Epithelial cell of proximal tubule (primary cell): ENCODE measurements at regions not wholly inside any gene's neighbourhood (a gene's known extent, or its start where the extent isn't known, plus 50 kb on each side); places are given as distances from the start of the nearest gene placed in this dataset.

Source experiments
- DNase-seq: peaks from one replicate; pipeline ENCODE4 v3.0.0-alpha.2; 2011; ENCODE audit warnings: low read depth
- H3K4me3 ChIP-seq: 2 replicates; pipeline ENCODE4 v1.5.1; 2011; ENCODE audit warnings: low read depth, mild to moderate bottlenecking, low read length
- TF ChIP-seq, protein P1 (sequence below): conservative IDR thresholded peaks from 2 replicates; pipeline ENCODE4 v1.5.1; 2012; ENCODE audit warnings: low read depth, mild to moderate bottlenecking, low read length

GRCh38 chr4:120228086-120228485 lies 161.4 kb upstream of the MAD2L1 start:
- DNase-seq = no peak

GRCh38 chr4:120227554-120227953 lies 160.9 kb upstream of the MAD2L1 start:
- TF ChIP-seq, protein P1, sequence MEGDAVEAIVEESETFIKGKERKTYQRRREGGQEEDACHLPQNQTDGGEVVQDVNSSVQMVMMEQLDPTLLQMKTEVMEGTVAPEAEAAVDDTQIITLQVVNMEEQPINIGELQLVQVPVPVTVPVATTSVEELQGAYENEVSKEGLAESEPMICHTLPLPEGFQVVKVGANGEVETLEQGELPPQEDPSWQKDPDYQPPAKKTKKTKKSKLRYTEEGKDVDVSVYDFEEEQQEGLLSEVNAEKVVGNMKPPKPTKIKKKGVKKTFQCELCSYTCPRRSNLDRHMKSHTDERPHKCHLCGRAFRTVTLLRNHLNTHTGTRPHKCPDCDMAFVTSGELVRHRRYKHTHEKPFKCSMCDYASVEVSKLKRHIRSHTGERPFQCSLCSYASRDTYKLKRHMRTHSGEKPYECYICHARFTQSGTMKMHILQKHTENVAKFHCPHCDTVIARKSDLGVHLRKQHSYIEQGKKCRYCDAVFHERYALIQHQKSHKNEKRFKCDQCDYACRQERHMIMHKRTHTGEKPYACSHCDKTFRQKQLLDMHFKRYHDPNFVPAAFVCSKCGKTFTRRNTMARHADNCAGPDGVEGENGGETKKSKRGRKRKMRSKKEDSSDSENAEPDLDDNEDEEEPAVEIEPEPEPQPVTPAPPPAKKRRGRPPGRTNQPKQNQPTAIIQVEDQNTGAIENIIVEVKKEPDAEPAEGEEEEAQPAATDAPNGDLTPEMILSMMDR = no peak
- no peak for DNase-seq
- no peak overlapping the region for H3K4me3 ChIP-seq

More at GRCh38 chr4:120228086-120228485, 161.4 kb upstream of the MAD2L1 start:
- TF ChIP-seq, protein P1 = no peak
- H3K4me3 ChIP-seq = no peak overlapping the region

DNA sequence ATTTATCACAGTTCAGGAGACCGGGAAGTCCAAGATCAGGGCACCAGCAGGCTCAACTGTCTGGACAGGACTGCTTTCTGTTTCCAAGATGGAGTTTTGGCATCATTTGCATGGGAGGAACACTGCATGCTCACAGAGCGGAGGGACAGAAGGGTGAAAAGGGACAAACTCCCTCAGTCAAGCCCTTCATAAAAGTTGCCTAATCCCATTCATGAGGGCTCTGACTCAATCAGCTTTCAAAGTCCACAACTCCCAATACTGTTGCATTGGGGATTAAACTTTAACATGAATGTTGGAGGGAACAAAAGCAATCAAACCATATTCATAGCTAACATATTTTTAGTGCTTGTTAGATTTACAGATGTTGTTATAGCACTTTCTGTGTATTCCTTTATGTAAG lies 158.9 kb upstream of the MAD2L1 start:
- no peak for DNase-seq

GRCh38 chr4:120218981-120219380 lies 152.3 kb upstream of the MAD2L1 start:
- TF ChIP-seq, protein P1 = no peak
- no peak for DNase-seq
- no peak overlapping the region for H3K4me3 ChIP-seq

More for the DNA sequence above, 158.9 kb upstream of the MAD2L1 start:
- TF ChIP-seq, protein P1 = no peak
- no peak overlapping the region for H3K4me3 ChIP-seq

DNA sequence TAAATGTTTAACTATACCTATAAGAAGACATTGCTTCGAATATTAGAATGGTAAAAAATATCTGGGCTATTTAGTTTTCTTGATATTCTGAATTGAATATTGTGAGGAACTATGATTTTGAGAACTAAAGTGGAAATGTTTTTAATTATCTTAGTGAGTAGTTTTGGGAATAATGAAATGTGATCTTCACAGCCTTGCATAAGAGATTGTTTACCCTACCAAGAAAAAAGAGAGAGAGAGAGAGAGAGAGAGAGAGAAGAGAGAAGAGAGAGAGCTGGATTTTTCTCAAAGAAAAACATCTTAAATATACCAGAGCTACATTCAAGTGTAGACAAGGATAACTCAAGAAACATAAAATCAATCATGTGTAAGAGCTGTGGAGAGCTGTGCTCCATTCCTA lies 148.7 kb upstream of the MAD2L1 start:
- no peak for DNase-seq
- TF ChIP-seq, protein P1 = no peak
- H3K4me3 ChIP-seq = no peak overlapping the region

DNA sequence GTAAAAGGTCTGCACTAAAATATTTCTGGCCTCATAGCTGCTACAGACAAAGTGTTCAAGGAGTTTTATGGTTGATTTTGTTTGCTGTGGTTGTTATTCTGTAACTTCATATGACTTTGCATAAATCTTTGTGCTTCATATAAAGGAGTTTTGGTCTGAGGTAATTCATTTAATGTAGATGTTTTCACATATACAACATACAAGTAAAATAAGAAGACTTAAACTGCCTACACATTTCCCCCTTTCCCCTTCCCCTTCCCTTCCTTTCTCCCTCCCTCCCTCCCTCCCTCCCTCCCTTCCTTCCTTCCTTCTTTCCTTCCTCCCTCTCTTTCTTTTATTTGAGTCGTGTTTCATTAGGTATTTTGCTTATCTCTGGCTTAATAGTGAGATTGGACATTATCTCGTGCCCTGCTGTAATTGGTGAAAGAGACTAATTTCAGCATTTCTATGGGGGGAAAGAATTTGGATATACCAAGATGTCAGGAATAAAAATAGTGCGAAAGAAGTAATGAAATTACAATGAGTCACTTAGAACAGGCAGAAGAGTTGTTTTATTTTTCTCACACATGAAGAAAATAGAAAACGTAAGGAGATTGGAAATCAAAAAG lies 144.9 kb upstream of the MAD2L1 start:
- DNase-seq = no peak
- TF ChIP-seq, protein P1 = no peak
- H3K4me3 ChIP-seq = no peak overlapping the region

GRCh38 chr4:120209706-120210105 lies 143.1 kb upstream of the MAD2L1 start:
- TF ChIP-seq, protein P1 = no peak
- no peak for DNase-seq
- H3K4me3 ChIP-seq = no peak overlapping the region
